ENCODE measurements at regions not wholly inside any gene's neighbourhood (a gene's known extent, or its start where the extent isn't known, plus 50 kb on each side); places are given as distances from the start of the nearest gene placed in this dataset.

- H3K4me3 ChIP-seq (ENCODE audit: control insufficient read depth, low read depth, low read length), result no peak overlapping the region
- DNase-seq (ENCODE audit: low read depth), result no peak
- no peak for TF ChIP-seq CTCF (conservative IDR thresholded peaks at IDR 0.05; ENCODE audit: control insufficient read depth, insufficient read depth, low read depth, low read length)
Measured at GRCh38 chr5:18829539-18829938, 1158.5 kb downstream of the CDH18 start.

- no peak for TF ChIP-seq CTCF (conservative IDR thresholded peaks at IDR 0.05; ENCODE audit: control insufficient read depth, insufficient read depth, low read depth, low read length)
- DNase-seq (ENCODE audit: low read depth), result no peak
- no peak overlapping the region for H3K4me3 ChIP-seq (ENCODE audit: control insufficient read depth, low read depth, low read length)
Measured at GRCh38 chr5:18850216-18850615, 1137.8 kb downstream of the CDH18 start.

- H3K4me3 ChIP-seq (ENCODE audit: control insufficient read depth, low read depth, low read length), result no peak overlapping the region
- DNase-seq (ENCODE audit: low read depth), result no peak
- no peak for TF ChIP-seq CTCF (conservative IDR thresholded peaks at IDR 0.05; ENCODE audit: control insufficient read depth, insufficient read depth, low read depth, low read length)
Measured at GRCh38 chr5:18872978-18873377, 1115.0 kb downstream of the CDH18 start.

- TF ChIP-seq CTCF (conservative IDR thresholded peaks at IDR 0.05; ENCODE audit: control insufficient read depth, insufficient read depth, low read depth, low read length), result no peak
- H3K4me3 ChIP-seq (ENCODE audit: control insufficient read depth, low read depth, low read length), result no peak overlapping the region
- no peak for DNase-seq (ENCODE audit: low read depth)
Measured at GRCh38 chr5:18876565-18876964, 1111.4 kb downstream of the CDH18 start.

GRCh38 chr5:18881615-18882014 is 1106.4 kb downstream of the CDH18 start:
- no peak for DNase-seq (ENCODE audit: low read depth)
- no peak overlapping the region for H3K4me3 ChIP-seq (ENCODE audit: control insufficient read depth, low read depth, low read length)

GRCh38 chr5:18882154-18882553 is 1105.8 kb downstream of the CDH18 start:
- no peak overlapping the region for H3K4me3 ChIP-seq (ENCODE audit: control insufficient read depth, low read depth, low read length)
- DNase-seq (ENCODE audit: low read depth), result no peak
- TF ChIP-seq CTCF (conservative IDR thresholded peaks at IDR 0.05; ENCODE audit: control insufficient read depth, insufficient read depth, low read depth, low read length), result no peak

More at GRCh38 chr5:18881615-18882014, 1106.4 kb downstream of the CDH18 start:
- TF ChIP-seq CTCF (conservative IDR thresholded peaks at IDR 0.05; ENCODE audit: control insufficient read depth, insufficient read depth, low read depth, low read length), result no peak

GRCh38 chr5:18888821-18889220 is 1099.2 kb downstream of the CDH18 start:
- H3K4me3 ChIP-seq (ENCODE audit: control insufficient read depth, low read depth, low read length), result no peak overlapping the region
- TF ChIP-seq CTCF (conservative IDR thresholded peaks at IDR 0.05; ENCODE audit: control insufficient read depth, insufficient read depth, low read depth, low read length), result no peak
- DNase-seq (ENCODE audit: low read depth), result no peak
